SU-DHL-6 (cell line): ENCODE measurements at regions not wholly inside any gene's neighbourhood (a gene's known extent, or its start where the extent isn't known, plus 50 kb on each side); places are given as distances from the start of the nearest gene placed in this dataset.

Experiments
- H2AFZ ChIP-seq: fragments of 200-600 bp; sonication (generic); 2 replicates; pipeline ENCODE4 v1.6.1; 2014; ENCODE audit warnings: low read depth, mild to moderate bottlenecking, moderate library complexity, mixed read lengths, antibody characterized with exemption, low read length; ENCODE audit not compliant: severe bottlenecking
- H3F3A ChIP-seq: fragments of 200-600 bp; shearing (Covaris generic); 2 replicates; pipeline ENCODE4 v1.6.0; 2016; ENCODE audit warnings: antibody characterized with exemption, mild to moderate bottlenecking; ENCODE audit not compliant: insufficient read depth
- H3K27ac ChIP-seq: fragments of 200-600 bp; sonication (generic); 2 replicates; pipeline ENCODE4 v1.5.1; 2016; ENCODE audit warnings: low read depth, mild to moderate bottlenecking, low read length, moderate library complexity, mixed read lengths
- H3K27me3 ChIP-seq: fragments of 200-600 bp; sonication (generic), shearing (Covaris generic); 2 replicates; pipeline ENCODE4 v1.6.0; 2014; ENCODE audit warnings: mild to moderate bottlenecking, low read length
- H3K36me3 ChIP-seq: fragments of 200-600 bp; sonication (generic); 2 replicates; pipeline ENCODE4 v1.6.1; 2014; ENCODE audit warnings: mild to moderate bottlenecking, low read length, mixed read lengths
- H3K4me2 ChIP-seq: fragments of 300-600, 200-600 bp; shearing (Covaris generic), sonication (generic); 2 replicates; pipeline ENCODE4 v1.6.0; 2014; ENCODE audit warnings: low read length, low read depth, mild to moderate bottlenecking; ENCODE audit not compliant: poor library complexity, severe bottlenecking
- H3K4me3 ChIP-seq: fragments of 200-600 bp; sonication (generic); 2 replicates; pipeline ENCODE4 v1.5.1; 2014; ENCODE audit warnings: antibody characterized with exemption, low read length, mild to moderate bottlenecking, mixed read lengths; ENCODE audit not compliant: insufficient read depth, poor library complexity, severe bottlenecking
- H3K79me2 ChIP-seq: fragments of 200-600 bp; sonication (generic); 2 replicates; pipeline ENCODE4 v1.6.1; 2014; ENCODE audit warnings: mild to moderate bottlenecking, low read length, moderate library complexity; ENCODE audit not compliant: insufficient read depth
- H3K9ac ChIP-seq: fragments of 200-600 bp; sonication (generic); 2 replicates; pipeline ENCODE4 v1.7.0; 2014; ENCODE audit warnings: mild to moderate bottlenecking, low read length
- H3K9me2 ChIP-seq: fragments of 200-600 bp; sonication (generic); replicated peaks from 2 replicates; pipeline ENCODE4 v1.6.1; 2014; ENCODE audit warnings: low read length; ENCODE audit not compliant: insufficient read depth
- H3K9me3 ChIP-seq: fragments of 200-600 bp; sonication (generic); 2 replicates; pipeline ENCODE4 v1.6.1; 2014; ENCODE audit warnings: low read length, mixed read lengths; ENCODE audit not compliant: insufficient read depth
- H4K20me1 ChIP-seq: fragments of 200-600 bp; sonication (generic); 2 replicates; pipeline ENCODE4 v1.6.1; 2014; ENCODE audit warnings: low read depth, mild to moderate bottlenecking, antibody characterized with exemption, low read length, moderate library complexity, mixed read lengths
- CTCF ChIP-seq: fragments of 200-600 bp; sonication (generic); IDR thresholded peaks from one replicate; pipeline ENCODE4 v1.5.1; 2017; ENCODE audit warnings: antibody characterized with exemption, mild to moderate bottlenecking, low read length, moderate library complexity; ENCODE audit not compliant: insufficient read depth, poor library complexity, severe bottlenecking
- EZH2phosphoT487 ChIP-seq: fragments of 200-600 bp; sonication (generic), shearing (Covaris generic); conservative IDR thresholded peaks from 2 replicates; pipeline ENCODE4 v1.6.1; 2018; ENCODE audit warnings: mild to moderate bottlenecking, antibody characterized with exemption, low read length, moderate library complexity, mixed read lengths

- H3K4me3 ChIP-seq = no peak overlapping the region
- no peaks in the 10 kb centered on the region for H3F3A ChIP-seq
- no peaks in the 10 kb centered on the region for H3K79me2 ChIP-seq
- no peak overlapping the region for H3K27ac ChIP-seq
- no peaks in the 10 kb centered on the region; the same call in 1 of the 2 replicates for H3K9me2 ChIP-seq
- H3K9ac ChIP-seq = no peak overlapping the region
- no peak for TF ChIP-seq CTCF
- no peak for TF ChIP-seq EZH2phosphoT487
- H3K36me3 ChIP-seq = no peaks in the 10 kb centered on the region
- H3K4me2 ChIP-seq = no peak overlapping the region
- H3K27me3 ChIP-seq = no peaks in the 10 kb centered on the region
- H3K9me3 ChIP-seq = no peaks in the 10 kb centered on the region
- no peak overlapping the region for H2AFZ ChIP-seq
- no peaks in the 10 kb centered on the region for H4K20me1 ChIP-seq
Measured at GRCh38 chr11:95515371-95515770, 274.2 kb downstream of the FAM76B start.

GRCh38 chr11:95514416-95515110, 275.0 kb downstream of the FAM76B start:
- Histone ChIP-seq H3K4me2 (no peak overlapping the region), H3K9me2 (no peaks in the 10 kb centered on the region; the same call in 1 of the 2 replicates), H4K20me1 (no peaks in the 10 kb centered on the region), H3K9ac (no peak overlapping the region), H3K27ac (no peak overlapping the region), H3K79me2 (no peaks in the 10 kb centered on the region), H3K36me3 (no peaks in the 10 kb centered on the region), H3K4me3 (no peak overlapping the region), H3F3A (no peaks in the 10 kb centered on the region), H3K27me3 (no peaks in the 10 kb centered on the region), H2AFZ (no peak overlapping the region), H3K9me3 (no peaks in the 10 kb centered on the region)
- no peak for TF ChIP-seq EZH2phosphoT487
- no peak for TF ChIP-seq CTCF

GRCh38 chr11:95512682-95513081, 276.9 kb downstream of the FAM76B start:
- H3K4me2 ChIP-seq = no peak overlapping the region

More at GRCh38 chr11:95512682-95513081, 276.9 kb downstream of the FAM76B start:
- no peaks in the 10 kb centered on the region for H3K9me3 ChIP-seq
- H3K27ac ChIP-seq = no peak overlapping the region
- no peak overlapping the region for H3K4me3 ChIP-seq
- H3K36me3 ChIP-seq = no peaks in the 10 kb centered on the region
- no peak overlapping the region for H2AFZ ChIP-seq
- no peaks in the 10 kb centered on the region; the same call in 1 of the 2 replicates for H3K9me2 ChIP-seq
- TF ChIP-seq CTCF = no peak
- TF ChIP-seq EZH2phosphoT487 = no peak
- no peaks in the 10 kb centered on the region for H4K20me1 ChIP-seq
- H3K9ac ChIP-seq = no peak overlapping the region
- no peaks in the 10 kb centered on the region for H3F3A ChIP-seq
- H3K79me2 ChIP-seq = no peaks in the 10 kb centered on the region
- H3K27me3 ChIP-seq = no peaks in the 10 kb centered on the region
